CD14-positive monocyte (primary cell): ENCODE measurements at regions not wholly inside any gene's neighbourhood (a gene's known extent, or its start where the extent isn't known, plus 50 kb on each side); places are given as distances from the start of the nearest gene placed in this dataset.
"Not testable (repeated sequence)": the region's sequence is repeated elsewhere in the genome, so short reads cannot be mapped to it uniquely, and the experiment has no call there.

Experiments used
- DNase-seq, 3 donors: peaks; one replicate each; pipeline ENCODE4 v3.0.0-alpha.2; 2011 to 2022
- H2AFZ ChIP-seq: 2 replicates; pipeline ENCODE4 v1.6.0; 2012; ENCODE audit warnings: mild to moderate bottlenecking, low read depth, low read length, inconsistent platforms; ENCODE audit not compliant: insufficient read depth, poor library complexity, severe bottlenecking
- H3K27ac ChIP-seq, 2 donors: 1 replicate in 1 of 2; 2 replicates in 1 of 2; pipeline ENCODE4 v1.5.1; 2012 to 2013; ENCODE audit warnings: low read length in 2 of 2, control low read depth in 1 of 2, inconsistent platforms in 1 of 2, low read depth in 1 of 2, mild to moderate bottlenecking in 1 of 2
- H3K27me3 ChIP-seq, 2 donors: one replicate each; pipeline versions ENCODE4 v1.6.0 to v1.6.1; 2011 to 2013; ENCODE audit warnings: low read length in 2 of 2; ENCODE audit not compliant: control insufficient read depth in 2 of 2, insufficient read depth in 2 of 2
- H3K36me3 ChIP-seq, 2 donors: replicated peaks in 1 of 2; 1 replicate in 1 of 2; 2 replicates in 1 of 2; pipeline versions ENCODE4 v1.5.1 to v1.6.1; 2012 to 2013; ENCODE audit warnings: low read length in 2 of 2, control low read depth in 1 of 2, inconsistent platforms in 1 of 2, mild to moderate bottlenecking in 1 of 2; ENCODE audit not compliant: insufficient read depth in 2 of 2, control insufficient read depth in 1 of 2
- H3K4me1 ChIP-seq, 2 donors: 1 replicate in 1 of 2; 2 replicates in 1 of 2; pipeline versions ENCODE4 v1.5.1 to v1.6.1; 2012 to 2013; ENCODE audit warnings: low read length in 2 of 2, control low read depth in 1 of 2, inconsistent platforms in 1 of 2, mild to moderate bottlenecking in 1 of 2, moderate library complexity in 1 of 2; ENCODE audit not compliant: insufficient read depth in 2 of 2, control insufficient read depth in 1 of 2
- H3K4me2 ChIP-seq: replicated peaks from 2 replicates; pipeline ENCODE3; 2012; ENCODE audit warnings: low read length, moderate library complexity, mild to moderate bottlenecking; ENCODE audit not compliant: poor library complexity, severe bottlenecking; ENCODE audit errors: extremely low read depth
- H3K4me3 ChIP-seq, 3 experiments: fragments of 200-600 bp in 1 of 3; sonication (generic) in 1 of 3; replicated peaks in 1 of 3; 1 replicate in 2 of 3; 2 replicates in 1 of 3; pipeline ENCODE4 v1.5.1; 2011 to 2013; ENCODE audit warnings: low read length in 3 of 3, mild to moderate bottlenecking in 3 of 3, control low read depth in 2 of 3, low read depth in 2 of 3, inconsistent platforms in 1 of 3, moderate library complexity in 1 of 3
- H3K79me2 ChIP-seq: 2 replicates; pipeline ENCODE4 v1.6.0; 2012; ENCODE audit warnings: mild to moderate bottlenecking, control low read depth, inconsistent platforms, low read length, moderate library complexity; ENCODE audit not compliant: insufficient read depth
- H3K9ac ChIP-seq: 2 replicates; pipeline ENCODE4 v1.6.0; 2017; ENCODE audit warnings: low read length, mild to moderate bottlenecking; ENCODE audit not compliant: insufficient read depth, poor library complexity, severe bottlenecking
- H3K9me3 ChIP-seq, 2 donors: replicated peaks in 1 of 2; 1 replicate in 1 of 2; 2 replicates in 1 of 2; pipeline versions ENCODE4 v1.5.1 to v1.6.1; 2012 to 2013; ENCODE audit warnings: low read length in 2 of 2, control low read depth in 1 of 2; ENCODE audit not compliant: control insufficient read depth in 1 of 2, insufficient read depth in 1 of 2
- H4K20me1 ChIP-seq: 2 replicates; pipeline ENCODE4 v1.6.0; 2012; ENCODE audit warnings: mild to moderate bottlenecking, low read length, control low read depth, moderate library complexity; ENCODE audit not compliant: insufficient read depth
- H3K27ac Mint-ChIP-seq, 7 donors: one replicate each; pipeline ENCODE4 v1.8.0; 2020; ENCODE audit warnings: mild to moderate bottlenecking in 7 of 7, mixed read lengths in 7 of 7, moderate library complexity in 6 of 7, inconsistent platforms in 2 of 7
- H3K27me3 Mint-ChIP-seq, 3 donors: one replicate each; pipeline ENCODE4 v1.8.0; 2021 to 2022; ENCODE audit warnings: low read depth in 3 of 3, mild to moderate bottlenecking in 3 of 3, mixed read lengths in 3 of 3, moderate library complexity in 3 of 3, inconsistent platforms in 1 of 3
- H3K36me3 Mint-ChIP-seq, 2 donors: one replicate each; pipeline ENCODE4 v1.8.0; 2020; ENCODE audit warnings: mixed read lengths in 2 of 2, inconsistent platforms in 1 of 2, mild to moderate bottlenecking in 1 of 2
- H3K4me1 Mint-ChIP-seq: one replicate; pipeline ENCODE4 v1.8.0; 2020; ENCODE audit warnings: mild to moderate bottlenecking, mixed read lengths
- H3K4me3 Mint-ChIP-seq, 2 donors: one replicate each; pipeline ENCODE4 v1.8.0; 2020; ENCODE audit warnings: mild to moderate bottlenecking in 2 of 2, mixed read lengths in 2 of 2, moderate library complexity in 1 of 2
- H3K9me3 Mint-ChIP-seq, 7 donors: one replicate each; pipeline ENCODE4 v1.8.0; 2020 to 2022; ENCODE audit warnings: mixed read lengths in 7 of 7, mild to moderate bottlenecking in 6 of 7, moderate library complexity in 6 of 7, inconsistent platforms in 2 of 7
- WGBS: methylation state at CpG from one replicate; pipeline ENCODE4 v1.1.5; 2013; ENCODE audit warnings: missing lambda C conversion rate; ENCODE audit not compliant: insufficient coverage; 5-methylcytosine and 5-hydroxymethylcytosine counted together
- intact Hi-C, 2 donors: fragments of 100-400 bp; cut with micrococcal nuclease; formaldehyde crosslinking; loops; one replicate each; pipeline versions ENCODE4 v1.15.0 to v1.15.1; 2023
- TF ChIP-seq, protein P1 (sequence below): fragments of 200-600 bp; IDR thresholded peaks from one replicate; pipeline ENCODE4 v1.8.0; 2022; ENCODE audit warnings: antibody characterized with exemption, mild to moderate bottlenecking

DNA sequence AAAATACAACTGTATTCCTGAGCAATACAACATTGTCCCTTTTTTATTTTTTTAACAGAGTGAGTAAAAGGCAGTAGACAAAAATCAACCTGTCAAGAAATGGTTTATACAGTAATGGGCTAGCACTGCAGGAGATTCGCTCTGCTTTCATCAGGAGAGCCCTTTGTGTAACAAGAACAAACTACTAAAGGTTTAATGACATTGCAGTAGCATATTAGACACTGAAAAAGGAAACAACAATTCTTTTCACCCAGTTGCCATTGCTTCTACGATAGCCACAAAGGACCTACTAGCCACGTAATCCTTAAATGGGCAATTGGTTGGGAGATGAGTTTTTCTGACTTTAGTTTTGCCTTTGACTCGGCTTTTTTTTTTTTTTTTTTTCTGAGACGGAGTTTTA lies 319.8 kb upstream of the TRPM3 start:
- H4K20me1 ChIP-seq, result no peaks in the 10 kb centered on the region
- H3K27ac ChIP-seq, result no peak overlapping the region
- peaks cover 0 to 2% of the 10 kb centered on the region in 2 donors for H3K9me3 ChIP-seq
- H3K79me2 ChIP-seq, result no peaks in the 10 kb centered on the region
- no peak overlapping the region for H3K4me3 ChIP-seq
- WGBS, result 100% methylated on average over 1 of the region's 5 CpGs
- TF ChIP-seq, protein P1, sequence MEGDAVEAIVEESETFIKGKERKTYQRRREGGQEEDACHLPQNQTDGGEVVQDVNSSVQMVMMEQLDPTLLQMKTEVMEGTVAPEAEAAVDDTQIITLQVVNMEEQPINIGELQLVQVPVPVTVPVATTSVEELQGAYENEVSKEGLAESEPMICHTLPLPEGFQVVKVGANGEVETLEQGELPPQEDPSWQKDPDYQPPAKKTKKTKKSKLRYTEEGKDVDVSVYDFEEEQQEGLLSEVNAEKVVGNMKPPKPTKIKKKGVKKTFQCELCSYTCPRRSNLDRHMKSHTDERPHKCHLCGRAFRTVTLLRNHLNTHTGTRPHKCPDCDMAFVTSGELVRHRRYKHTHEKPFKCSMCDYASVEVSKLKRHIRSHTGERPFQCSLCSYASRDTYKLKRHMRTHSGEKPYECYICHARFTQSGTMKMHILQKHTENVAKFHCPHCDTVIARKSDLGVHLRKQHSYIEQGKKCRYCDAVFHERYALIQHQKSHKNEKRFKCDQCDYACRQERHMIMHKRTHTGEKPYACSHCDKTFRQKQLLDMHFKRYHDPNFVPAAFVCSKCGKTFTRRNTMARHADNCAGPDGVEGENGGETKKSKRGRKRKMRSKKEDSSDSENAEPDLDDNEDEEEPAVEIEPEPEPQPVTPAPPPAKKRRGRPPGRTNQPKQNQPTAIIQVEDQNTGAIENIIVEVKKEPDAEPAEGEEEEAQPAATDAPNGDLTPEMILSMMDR, result no peak
- DNase-seq, result no peak
- H3K4me2 ChIP-seq, result no peak overlapping the region
- H3K36me3 ChIP-seq, result no peaks in the 10 kb centered on the region
- H3K4me1 Mint-ChIP-seq, result no peaks in the 10 kb centered on the region
- intact Hi-C loops, result no loop called here
- no peak overlapping the region for H2AFZ ChIP-seq
- H3K4me1 ChIP-seq, result no peaks in the 10 kb centered on the region
- H3K36me3 Mint-ChIP-seq, result no peaks in the 10 kb centered on the region
- H3K27me3 Mint-ChIP-seq, result peaks cover 10 to 13% (median 10%) of the 10 kb centered on the region in 3 donors
- H3K27me3 ChIP-seq, result peaks cover 4 to 15% of the 10 kb centered on the region in 2 donors
- H3K9me3 Mint-ChIP-seq, result peaks cover 0 to 3% (median 0%) of the 10 kb centered on the region in 7 donors
- H3K4me3 Mint-ChIP-seq, result no peak overlapping the region
- no peak overlapping the region for H3K9ac ChIP-seq
- no peak overlapping the region for H3K27ac Mint-ChIP-seq

DNA sequence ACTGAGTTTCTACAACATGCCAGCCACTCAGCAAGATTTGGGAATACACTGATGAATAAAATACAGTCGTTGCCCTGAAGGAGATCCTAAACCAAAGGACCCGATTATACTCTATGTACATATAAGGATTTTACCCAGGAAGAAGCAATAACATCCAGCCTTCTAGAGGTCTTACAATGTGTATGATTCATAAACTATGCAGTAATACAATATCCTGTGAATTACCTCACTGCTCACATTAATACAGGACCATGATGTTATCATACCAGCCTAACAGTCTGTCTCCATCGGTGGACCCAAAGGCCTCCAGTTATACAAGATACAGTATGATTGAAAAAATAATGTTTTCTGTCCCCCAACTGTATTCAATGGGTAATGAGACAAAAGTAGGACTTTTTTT lies 310.5 kb upstream of the TRPM3 start:
- no peak overlapping the region for H3K4me3 ChIP-seq
- H3K27me3 ChIP-seq, result no peaks in the 10 kb centered on the region
- Mint-ChIP-seq H3K27ac (no peak overlapping the region), H3K4me3 (no peak overlapping the region), H3K4me1 (no peaks in the 10 kb centered on the region), H3K36me3 (no peaks in the 10 kb centered on the region), H3K27me3 (no peaks in the 10 kb centered on the region), H3K9me3 (peaks cover 0 to 8% (median 2%) of the 10 kb centered on the region in 7 donors)
- no CpG with 5 or more reads among the region's 3 CpGs for WGBS
- no peaks in the 10 kb centered on the region for H3K79me2 ChIP-seq
- no peaks in the 10 kb centered on the region for H4K20me1 ChIP-seq
- TF ChIP-seq, protein P1, result no peak
- intact Hi-C loops, result no loop called here
- no peaks in the 10 kb centered on the region for H3K9me3 ChIP-seq
- no peak overlapping the region for H3K9ac ChIP-seq
- DNase-seq, result no peak
- H2AFZ ChIP-seq, result no peak overlapping the region
- no peak overlapping the region for H3K4me2 ChIP-seq
- no peaks in the 10 kb centered on the region for H3K4me1 ChIP-seq
- no peaks in the 10 kb centered on the region for H3K36me3 ChIP-seq
- H3K27ac ChIP-seq, result no peak overlapping the region

DNA sequence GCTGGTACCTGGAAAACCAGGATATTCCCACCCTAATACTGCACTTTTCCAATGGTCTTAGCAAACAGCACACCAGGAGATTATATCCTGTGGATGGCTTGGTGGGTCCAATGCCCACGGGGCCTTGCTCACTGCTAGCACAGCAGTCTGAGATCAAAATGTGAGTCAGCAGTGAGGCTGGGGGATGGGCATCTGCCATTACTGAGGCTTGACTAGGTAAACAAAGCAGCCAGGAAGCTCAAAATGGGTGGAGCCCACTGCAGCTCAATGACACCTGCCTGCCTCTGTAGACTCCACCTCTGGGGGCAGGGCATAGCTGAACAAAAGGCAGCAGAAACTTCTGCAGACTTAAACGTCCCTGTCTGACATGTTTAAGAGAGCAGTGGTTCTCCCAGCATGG lies 285.9 kb upstream of the TRPM3 start:
- intact Hi-C loops, H3K36me3 Mint-ChIP-seq, H3K4me3 ChIP-seq, H3K27me3 ChIP-seq, H3K27me3 Mint-ChIP-seq, H3K4me2 ChIP-seq, H3K9me3 ChIP-seq, H2AFZ ChIP-seq, H4K20me1 ChIP-seq, H3K4me1 ChIP-seq, DNase-seq, H3K27ac ChIP-seq, H3K9ac ChIP-seq, H3K79me2 ChIP-seq, H3K4me1 Mint-ChIP-seq, H3K4me3 Mint-ChIP-seq, H3K27ac Mint-ChIP-seq, H3K36me3 ChIP-seq: not testable (repeated sequence)
- 83% methylated on average over 2 of the region's 2 CpGs for WGBS
- peaks cover 3 to 10% (median 6%) of the 10 kb centered on the region in 7 donors for H3K9me3 Mint-ChIP-seq
